ENCODE measurements at regions not wholly inside any gene's neighbourhood (a gene's known extent, or its start where the extent isn't known, plus 50 kb on each side); places are given as distances from the start of the nearest gene placed in this dataset.

- H3K9me3 ChIP-seq, result no peaks in the 10 kb centered on the region
- 44% methylated on average over 7 of the region's 7 CpGs for WGBS (ENCODE audit: insufficient coverage, low coverage, low lambda C conversion rate, missing lambda C conversion rate)
- no peak overlapping the region for H3K4me3 ChIP-seq
- ATAC-seq, result no peak
- TF ChIP-seq, protein P1, sequence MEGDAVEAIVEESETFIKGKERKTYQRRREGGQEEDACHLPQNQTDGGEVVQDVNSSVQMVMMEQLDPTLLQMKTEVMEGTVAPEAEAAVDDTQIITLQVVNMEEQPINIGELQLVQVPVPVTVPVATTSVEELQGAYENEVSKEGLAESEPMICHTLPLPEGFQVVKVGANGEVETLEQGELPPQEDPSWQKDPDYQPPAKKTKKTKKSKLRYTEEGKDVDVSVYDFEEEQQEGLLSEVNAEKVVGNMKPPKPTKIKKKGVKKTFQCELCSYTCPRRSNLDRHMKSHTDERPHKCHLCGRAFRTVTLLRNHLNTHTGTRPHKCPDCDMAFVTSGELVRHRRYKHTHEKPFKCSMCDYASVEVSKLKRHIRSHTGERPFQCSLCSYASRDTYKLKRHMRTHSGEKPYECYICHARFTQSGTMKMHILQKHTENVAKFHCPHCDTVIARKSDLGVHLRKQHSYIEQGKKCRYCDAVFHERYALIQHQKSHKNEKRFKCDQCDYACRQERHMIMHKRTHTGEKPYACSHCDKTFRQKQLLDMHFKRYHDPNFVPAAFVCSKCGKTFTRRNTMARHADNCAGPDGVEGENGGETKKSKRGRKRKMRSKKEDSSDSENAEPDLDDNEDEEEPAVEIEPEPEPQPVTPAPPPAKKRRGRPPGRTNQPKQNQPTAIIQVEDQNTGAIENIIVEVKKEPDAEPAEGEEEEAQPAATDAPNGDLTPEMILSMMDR (IDR thresholded peaks at IDR 0.05), result no peak
- no peak for TF ChIP-seq POLR2A (IDR thresholded peaks at IDR 0.05)
- no peak for DNase-seq
- no peaks in the 10 kb centered on the region for H3K4me1 ChIP-seq
- no peak overlapping the region for H3K27ac ChIP-seq
- no peaks in the 10 kb centered on the region for H3K36me3 ChIP-seq
- intact Hi-C loops (cut with DNase I), result no loop called here
- H3K27me3 ChIP-seq, result no peaks in the 10 kb centered on the region
Observed at GRCh38 chr7:130841416-130841815, 107.4 kb upstream of the KLF14 start.

- no peak overlapping the region for H3K27ac ChIP-seq
- intact Hi-C loops (cut with DNase I), result no loop called here
- TF ChIP-seq, protein P1 (IDR thresholded peaks at IDR 0.05), result no peak
- TF ChIP-seq POLR2A (IDR thresholded peaks at IDR 0.05), result no peak
- ATAC-seq (no peak), DNase-seq (no peak)
- H3K27me3 ChIP-seq, result no peaks in the 10 kb centered on the region
- no peaks in the 10 kb centered on the region for H3K36me3 ChIP-seq
- no peak overlapping the region for H3K4me3 ChIP-seq
- no peaks in the 10 kb centered on the region for H3K4me1 ChIP-seq
- H3K9me3 ChIP-seq, result no peaks in the 10 kb centered on the region
- WGBS (ENCODE audit: insufficient coverage, low coverage, low lambda C conversion rate, missing lambda C conversion rate), result 90% methylated on average over 10 of the region's 11 CpGs
Observed at GRCh38 chr7:130843703-130844102, 109.7 kb upstream of the KLF14 start.

DNA sequence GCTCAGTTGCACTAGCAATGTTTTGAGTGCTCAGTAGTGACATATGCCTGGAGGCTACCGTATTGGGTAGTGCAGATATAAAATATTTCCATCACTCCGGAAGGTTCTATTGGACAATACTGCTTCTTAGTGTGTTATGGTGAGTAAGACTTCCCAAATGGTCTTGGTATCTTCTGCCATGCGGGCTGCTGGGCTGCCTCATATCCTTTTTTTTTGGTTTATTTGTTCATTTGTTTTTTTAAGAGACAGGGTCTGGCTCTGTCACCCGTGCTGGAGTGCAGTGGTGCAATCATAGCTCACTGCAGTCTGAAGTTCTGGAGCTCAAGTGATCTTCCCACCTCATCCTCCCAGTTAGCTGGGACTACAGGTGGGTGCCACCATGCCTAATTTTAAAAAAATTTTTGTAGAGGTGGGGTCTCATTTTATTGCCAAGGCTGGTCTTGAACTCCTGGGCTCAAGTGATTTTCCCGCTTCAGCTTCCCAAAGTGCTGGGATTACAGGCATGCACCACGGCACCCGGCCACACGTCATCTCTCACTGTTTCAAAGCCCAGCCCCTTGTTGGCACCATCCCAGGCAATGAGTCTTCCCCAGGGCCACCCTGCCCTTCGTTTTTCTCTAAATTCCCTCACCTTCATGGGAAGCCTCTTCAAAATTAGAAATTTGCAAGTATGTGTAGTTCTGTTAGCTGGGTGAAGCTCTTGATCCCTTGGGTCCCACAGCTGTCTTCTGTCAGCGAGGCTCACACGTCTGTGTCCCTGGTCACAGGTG is 111.0 kb upstream of the KLF14 start:
- no peaks in the 10 kb centered on the region for H3K9me3 ChIP-seq
- no peak overlapping the region for H3K4me3 ChIP-seq
- no peak overlapping the region for H3K27ac ChIP-seq
- H3K27me3 ChIP-seq, result no peaks in the 10 kb centered on the region
- ATAC-seq (no peak), DNase-seq (no peak)
- intact Hi-C loops (cut with DNase I), result no loop called here
- TF ChIP-seq, protein P1 (IDR thresholded peaks at IDR 0.05), result no peak
- TF ChIP-seq POLR2A (IDR thresholded peaks at IDR 0.05), result no peak
- WGBS (ENCODE audit: insufficient coverage, low coverage, low lambda C conversion rate, missing lambda C conversion rate), result 68% methylated on average over 10 of the region's 11 CpGs
- H3K36me3 ChIP-seq, result no peaks in the 10 kb centered on the region
- no peaks in the 10 kb centered on the region for H3K4me1 ChIP-seq

- 70% methylated on average over 11 of the region's 11 CpGs for WGBS (ENCODE audit: insufficient coverage, low coverage, low lambda C conversion rate, missing lambda C conversion rate)
- no peaks in the 10 kb centered on the region for H3K36me3 ChIP-seq
- H3K4me3 ChIP-seq, result no peak overlapping the region
- no peak for ATAC-seq
- no peaks in the 10 kb centered on the region for H3K4me1 ChIP-seq
- TF ChIP-seq POLR2A (IDR thresholded peaks at IDR 0.05), result no peak
- TF ChIP-seq, protein P1 (IDR thresholded peaks at IDR 0.05), result no peak
- no peaks in the 10 kb centered on the region for H3K27me3 ChIP-seq
- no peak for DNase-seq
- no peaks in the 10 kb centered on the region for H3K9me3 ChIP-seq
- intact Hi-C loops (cut with DNase I), result no loop called here
- no peak overlapping the region for H3K27ac ChIP-seq
Observed at GRCh38 chr7:130845581-130846085, 111.6 kb upstream of the KLF14 start.
